Trophoblast cell (in vitro differentiated cells and primary cell): ENCODE measurements at regions not wholly inside any gene's neighbourhood (a gene's known extent, or its start where the extent isn't known, plus 50 kb on each side); places are given as distances from the start of the nearest gene placed in this dataset.

Source experiments
- DNase-seq, 2 donors: peaks; one replicate each; pipeline ENCODE4 v3.0.0-alpha.2; 2016
- H2AFZ ChIP-seq: 2 replicates; pipeline ENCODE4 v1.6.1; 2013; ENCODE audit warnings: low read length, moderate library complexity, mild to moderate bottlenecking; ENCODE audit not compliant: insufficient read depth, poor library complexity
- H2AK5ac ChIP-seq: 2 replicates; pipeline ENCODE4 v1.6.1; 2013; ENCODE audit warnings: mild to moderate bottlenecking, low read length
- H2BK120ac ChIP-seq: 2 replicates; pipeline ENCODE4 v1.6.1; 2013; ENCODE audit warnings: low read length, mild to moderate bottlenecking, moderate library complexity; ENCODE audit not compliant: insufficient read depth, poor library complexity
- H2BK12ac ChIP-seq: 2 replicates; pipeline ENCODE4 v1.6.1; 2013; ENCODE audit warnings: mild to moderate bottlenecking, low read length, moderate library complexity
- H2BK5ac ChIP-seq: 2 replicates; pipeline ENCODE4 v1.6.1; 2013; ENCODE audit warnings: low read length, low read depth, moderate library complexity, mild to moderate bottlenecking; ENCODE audit not compliant: poor library complexity
- H3K14ac ChIP-seq: 2 replicates; pipeline ENCODE4 v1.6.1; 2013; ENCODE audit warnings: mild to moderate bottlenecking, low read length
- H3K18ac ChIP-seq: 2 replicates; pipeline ENCODE4 v1.6.1; 2013; ENCODE audit warnings: mild to moderate bottlenecking, low read length
- H3K23ac ChIP-seq: 2 replicates; pipeline ENCODE4 v1.6.1; 2013; ENCODE audit warnings: low read length
- H3K27ac ChIP-seq: 2 replicates; pipeline ENCODE4 v1.5.1; 2013; ENCODE audit warnings: low read depth, mild to moderate bottlenecking, inconsistent platforms, low read length, moderate library complexity
- H3K27me3 ChIP-seq: 2 replicates; pipeline ENCODE4 v1.6.1; 2013; ENCODE audit warnings: inconsistent platforms, mild to moderate bottlenecking, low read length, moderate library complexity; ENCODE audit not compliant: insufficient read depth
- H3K36me3 ChIP-seq, 2 experiments: 1 replicate in 1 of 2; 2 replicates in 1 of 2; pipeline ENCODE4 v1.6.1; 2013; ENCODE audit warnings: low read length in 2 of 2, mild to moderate bottlenecking in 2 of 2, moderate library complexity in 1 of 2; ENCODE audit not compliant: insufficient read depth in 2 of 2, control insufficient read depth in 1 of 2
- H3K4ac ChIP-seq: 2 replicates; pipeline ENCODE4 v1.6.1; 2013; ENCODE audit warnings: low read depth, mild to moderate bottlenecking, low read length, moderate library complexity
- H3K4me1 ChIP-seq, 2 experiments: 1 replicate in 1 of 2; 2 replicates in 1 of 2; pipeline ENCODE4 v1.6.1; 2013; ENCODE audit warnings: low read length in 2 of 2, mild to moderate bottlenecking in 2 of 2, moderate library complexity in 1 of 2; ENCODE audit not compliant: insufficient read depth in 2 of 2, control insufficient read depth in 1 of 2
- H3K4me2 ChIP-seq: 2 replicates; pipeline ENCODE4 v1.6.1; 2013; ENCODE audit warnings: inconsistent platforms, mild to moderate bottlenecking, low read length, moderate library complexity
- H3K4me3 ChIP-seq: 2 replicates; pipeline ENCODE4 v1.5.1; 2013; ENCODE audit warnings: mild to moderate bottlenecking, low read depth, low read length, inconsistent platforms
- H3K79me1 ChIP-seq: one replicate; pipeline ENCODE4 v1.6.1; 2013; ENCODE audit warnings: low read length
- H3K79me2 ChIP-seq: 2 replicates; pipeline ENCODE4 v1.6.1; 2013; ENCODE audit warnings: low read length, mild to moderate bottlenecking; ENCODE audit not compliant: control insufficient read depth, insufficient read depth, poor library complexity
- H3K9ac ChIP-seq: 2 replicates; pipeline ENCODE4 v1.6.1; 2013; ENCODE audit warnings: mild to moderate bottlenecking, low read length
- H3K9me3 ChIP-seq: 2 replicates; pipeline ENCODE4 v1.6.1; 2013; ENCODE audit warnings: low read depth, mild to moderate bottlenecking, control low read depth, inconsistent platforms, low read length; ENCODE audit not compliant: insufficient read depth
- H4K12ac ChIP-seq: 2 replicates; pipeline ENCODE4 v1.6.1; 2013; ENCODE audit warnings: low read depth, mild to moderate bottlenecking, low read length, moderate library complexity
- H4K8ac ChIP-seq: 2 replicates; pipeline ENCODE4 v1.6.1; 2013; ENCODE audit warnings: low read depth, mild to moderate bottlenecking, low read length, moderate library complexity
- H4K91ac ChIP-seq: one replicate; pipeline ENCODE4 v1.6.1; 2013; ENCODE audit warnings: low read depth, mild to moderate bottlenecking, low read length, moderate library complexity
- WGBS: extraction: QIAGEN DNeasy Blood & Tissue Kit; methylation state at CpG from one replicate; pipeline ENCODE4 v1.1.7; 2013; ENCODE audit warnings: missing lambda C conversion rate; ENCODE audit not compliant: insufficient read length, insufficient coverage; ENCODE audit errors: extremely low coverage; 5-methylcytosine and 5-hydroxymethylcytosine counted together

DNA sequence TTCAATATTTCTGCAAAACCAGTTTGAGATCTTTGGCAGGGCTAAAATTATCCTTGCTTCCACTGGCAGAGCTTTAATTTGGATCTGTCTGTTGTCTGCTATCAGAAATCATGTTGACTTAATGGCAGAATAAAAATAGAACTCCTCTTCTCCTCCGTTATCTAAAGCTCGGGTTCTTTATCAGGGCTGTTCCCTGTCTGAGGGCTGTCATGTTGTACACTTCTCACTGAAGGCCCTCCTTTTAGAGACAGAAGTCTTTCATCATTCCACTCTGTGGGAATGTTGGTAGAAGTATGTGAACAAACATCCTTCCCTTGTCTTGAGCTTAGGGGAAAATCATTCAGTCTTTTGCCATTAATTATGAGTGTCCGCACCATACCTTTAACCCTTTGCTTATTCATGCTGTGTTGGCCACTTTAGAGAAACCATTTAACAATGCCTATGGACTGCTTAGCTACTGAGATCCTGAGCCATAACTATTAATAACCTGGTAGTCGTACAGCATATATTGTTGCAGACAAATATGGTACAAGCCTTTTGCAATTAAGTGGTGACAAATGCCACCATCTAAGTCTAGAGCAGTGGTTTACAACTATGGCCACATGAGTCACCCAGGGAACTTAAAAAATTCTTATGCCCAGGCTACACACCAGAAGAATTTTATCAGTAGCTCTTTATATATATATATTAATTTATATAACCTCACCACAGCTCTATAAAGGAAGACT lies 226.0 kb upstream of the TPM1 start:
- Histone ChIP-seq H2AFZ (no peak overlapping the region), H3K9me3 (no peaks in the 10 kb centered on the region), H3K79me1 (peaks cover 23% of the 10 kb centered on the region), H3K4ac (no peak overlapping the region), H3K79me2 (peaks cover 4% of the 10 kb centered on the region), H3K9ac (no peak overlapping the region), H4K12ac (no peak overlapping the region), H2AK5ac (no peak overlapping the region), H3K18ac (no peak overlapping the region), H2BK5ac (peak overlapping the region; percentile 81), H3K4me1 (peaks cover 21 to 25% of the 10 kb centered on the region in 2 experiments), H3K4me2 (no peak overlapping the region), H3K27me3 (no peaks in the 10 kb centered on the region), H2BK12ac (no peak overlapping the region), H3K27ac (peak overlapping the region; percentile 88), H2BK120ac (peak overlapping the region; percentile 45), H3K14ac (no peak overlapping the region), H3K4me3 (no peak overlapping the region), H3K23ac (no peak overlapping the region), H4K91ac (no peak overlapping the region), H3K36me3 (peaks cover 18 to 27% of the 10 kb centered on the region in 2 experiments), H4K8ac (no peak overlapping the region)
- peak in 1 of 2 donors; percentile 53 for DNase-seq
- no CpG with 5 or more reads among the region's 4 CpGs for WGBS

GRCh38 chr15:62818691-62819090 lies 223.9 kb upstream of the TPM1 start:
- H2BK12ac ChIP-seq: no peak overlapping the region
- peaks cover 20 to 30% of the 10 kb centered on the region in 2 experiments for H3K36me3 ChIP-seq
- H3K79me1 ChIP-seq: peaks cover 12% of the 10 kb centered on the region
- DNase-seq: no peak
- no peak overlapping the region for H2BK5ac ChIP-seq
- H3K4me3 ChIP-seq: no peak overlapping the region
- H2BK120ac ChIP-seq: no peak overlapping the region
- H4K91ac ChIP-seq: no peak overlapping the region
- H3K27me3 ChIP-seq: no peaks in the 10 kb centered on the region
- peaks cover 10 to 12% of the 10 kb centered on the region in 2 experiments for H3K4me1 ChIP-seq
- H3K4ac ChIP-seq: no peak overlapping the region
- H3K14ac ChIP-seq: no peak overlapping the region
- H3K9ac ChIP-seq: no peak overlapping the region
- no peaks in the 10 kb centered on the region for H3K9me3 ChIP-seq
- no peak overlapping the region for H2AK5ac ChIP-seq
- no peak overlapping the region for H3K23ac ChIP-seq
- no peak overlapping the region for H4K12ac ChIP-seq
- H2AFZ ChIP-seq: no peak overlapping the region
- H4K8ac ChIP-seq: no peak overlapping the region
- H3K27ac ChIP-seq: no peak overlapping the region
- no peaks in the 10 kb centered on the region for H3K79me2 ChIP-seq
- H3K18ac ChIP-seq: no peak overlapping the region
- H3K4me2 ChIP-seq: no peak overlapping the region
- no CpG with 5 or more reads among the region's 1 CpG for WGBS

GRCh38 chr15:62821384-62822131 lies 221.0 kb upstream of the TPM1 start:
- Histone ChIP-seq H2BK120ac (no peak overlapping the region), H4K91ac (no peak overlapping the region), H2BK12ac (no peak overlapping the region), H3K4me3 (no peak overlapping the region), H2BK5ac (no peak overlapping the region), H3K4me2 (no peak overlapping the region), H4K8ac (no peak overlapping the region), H3K79me1 (peaks cover 5% of the 10 kb centered on the region), H3K14ac (no peak overlapping the region), H2AK5ac (no peak overlapping the region), H3K9ac (no peak overlapping the region), H3K18ac (no peak overlapping the region), H3K36me3 (peaks cover 24 to 37% of the 10 kb centered on the region in 2 experiments), H3K27ac (no peak overlapping the region), H3K4me1 (peaks cover 7 to 9% of the 10 kb centered on the region in 2 experiments), H3K23ac (no peak overlapping the region), H3K4ac (no peak overlapping the region), H3K79me2 (no peaks in the 10 kb centered on the region), H4K12ac (no peak overlapping the region), H2AFZ (no peak overlapping the region), H3K9me3 (no peaks in the 10 kb centered on the region), H3K27me3 (no peaks in the 10 kb centered on the region)
- DNase-seq: no peak
- WGBS: no CpG with 5 or more reads among the region's 10 CpGs

DNA sequence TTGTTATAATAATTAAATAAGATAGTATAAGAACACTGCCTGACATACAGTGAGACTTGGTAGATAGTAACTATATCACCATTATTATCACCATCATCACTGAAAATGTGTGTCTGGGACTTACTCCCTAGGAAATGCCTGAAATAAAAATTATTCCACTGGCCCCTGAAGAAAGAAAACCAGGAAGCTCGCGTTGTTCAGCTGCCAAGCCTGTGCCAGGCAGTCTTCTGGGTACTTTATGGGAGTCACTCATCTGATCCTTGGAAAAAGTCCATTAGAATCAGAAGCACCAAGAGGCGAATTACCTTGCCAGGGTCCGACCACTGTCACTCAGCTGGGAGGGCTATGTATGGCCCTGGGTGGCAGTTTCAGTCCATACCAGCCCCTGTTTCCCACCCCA lies 220.3 kb upstream of the TPM1 start:
- Histone ChIP-seq H3K27me3 (no peaks in the 10 kb centered on the region), H4K12ac (no peak overlapping the region), H3K4me3 (no peak overlapping the region), H2BK5ac (no peak overlapping the region), H2BK120ac (no peak overlapping the region), H2BK12ac (peak overlapping the region; percentile 74), H4K91ac (no peak overlapping the region), H3K9me3 (no peaks in the 10 kb centered on the region), H2AFZ (peak overlapping the region; percentile 58), H3K4me2 (no peak overlapping the region), H3K9ac (no peak overlapping the region), H2AK5ac (no peak overlapping the region), H3K23ac (no peak overlapping the region), H3K79me1 (peaks cover 7% of the 10 kb centered on the region), H3K36me3 (peaks cover 27 to 42% of the 10 kb centered on the region in 2 experiments), H3K18ac (no peak overlapping the region), H3K4ac (no peak overlapping the region), H3K27ac (no peak overlapping the region), H4K8ac (no peak overlapping the region), H3K14ac (no peak overlapping the region), H3K79me2 (no peaks in the 10 kb centered on the region), H3K4me1 (peaks cover 7% of the 10 kb centered on the region in 2 experiments)
- WGBS: no CpG with 5 or more reads among the region's 4 CpGs
- DNase-seq: no peak
